ENCODE measurements at regions not wholly inside any gene's neighbourhood (a gene's known extent, or its start where the extent isn't known, plus 50 kb on each side); places are given as distances from the start of the nearest gene placed in this dataset.

- TF ChIP-seq CHD7 (IDR thresholded peaks at IDR 0.05; ENCODE audit: low read depth, low read length) (no peak), YBX1 (IDR thresholded peaks at IDR 0.05) (no peak), NEUROD1 (IDR thresholded peaks at IDR 0.05; ENCODE audit: borderline replicate concordance, low read depth, low read length, partially characterized antibody) (no peak), MAZ (CRISPR knock-in tag; conservative IDR thresholded peaks at IDR 0.05 in 1 of 2, IDR thresholded peaks at IDR 0.05 in 1 of 2) (no peak), NR2F6 (CRISPR knock-in tag; IDR thresholded peaks at IDR 0.05) (no peak), KDM5B (IDR thresholded peaks at IDR 0.05; ENCODE audit: insufficient replicate concordance, low read depth, low read length) (no peak), RBM15 (IDR thresholded peaks at IDR 0.05; ENCODE audit: insufficient read depth, low read length) (no peak), ESRRB (CRISPR knock-in tag; IDR thresholded peaks at IDR 0.05; ENCODE audit: borderline replicate concordance) (no peak), ZNF354B (CRISPR knock-in tag; IDR thresholded peaks at IDR 0.05) (no peak)
These were observed 531.5 kb downstream of the CSNK1G3 start (continued) for GRCh38 chr5:124043456-124043855.

All from K562 (cell line).